K562 (cell line): ENCODE measurements at regions not wholly inside any gene's neighbourhood (a gene's known extent, or its start where the extent isn't known, plus 50 kb on each side); places are given as distances from the start of the nearest gene placed in this dataset.

Source experiments
- ATAC-seq: fragments of 200-7000 bp; cut with Tn5 transposase; 3 replicates; pipeline ENCODE4 v1.9.1; 2020; ENCODE audit warnings: moderate library complexity
- BruUV-seq: library from RNA; stranded (reverse); fragments of 400-500 nt; replicated peaks from 2 replicates; lab custom pipeline; 2021; lab: Mats Ljungman, UMichigan
- CTCF ChIA-PET: fragments of 300-600 bp; formaldehyde crosslinking; extraction: SDS; loops from one replicate; lab custom pipeline; 2021; ENCODE audit warnings: low intra/inter-chr PET ratio; lab: Yijun Ruan, JAX
- POLR2A ChIA-PET: fragments of 300-600, 350-650 bp; sonication (Branson Sonifier 250); formaldehyde crosslinking; extraction: SDS; loops from one replicate; lab custom pipeline; 2021; ENCODE audit warnings: antibody characterized with exemption, inconsistent platforms; lab: Yijun Ruan, JAX
- DNase-seq, 4 experiments: peaks; one replicate each; pipeline versions ENCODE4 v3.0.0 to v3.0.0-alpha.2; 2011 to 2018; ENCODE audit warnings: low spot score in 3 of 4, mixed read lengths in 3 of 4; ENCODE audit errors: extremely low read depth in 1 of 4
- FAIRE-seq: peaks from 2 replicates; lab custom pipeline; 2011; peaks lifted over from hg19 to GRCh38; lab: Jason Lieb, UNC
- H2AFZ ChIP-seq: 2 replicates; pipeline ENCODE4 v1.6.0; 2011; ENCODE audit warnings: low read depth, low read length, control low read depth, inconsistent platforms
- H3K27ac ChIP-seq: fragments of 200-600 bp; 3 replicates; pipeline ENCODE4 v1.8.0; 2011; ENCODE audit warnings: low read depth, mild to moderate bottlenecking, control low read depth, inconsistent platforms, low read length, moderate library complexity, mixed read lengths; ENCODE audit errors: extremely low read depth
- H3K27me3 ChIP-seq, 2 experiments: fragments of 300-600 bp in 1 of 2; 2 replicates in 1 of 2; 3 replicates in 1 of 2; pipeline versions ENCODE4 v1.6.0 to v1.8.0; 2011; ENCODE audit warnings: inconsistent platforms in 2 of 2, low read length in 2 of 2, mild to moderate bottlenecking in 1 of 2, mixed read lengths in 1 of 2, moderate library complexity in 1 of 2; ENCODE audit not compliant: control insufficient read depth in 2 of 2, insufficient read depth in 2 of 2
- H3K36me3 ChIP-seq: fragments of 300-600 bp; 3 replicates; pipeline ENCODE4 v1.8.0; 2011; ENCODE audit warnings: mild to moderate bottlenecking, low read length, inconsistent platforms; ENCODE audit not compliant: control insufficient read depth, insufficient read depth
- H3K4me1 ChIP-seq, 2 experiments: fragments of 200-600 bp in 1 of 2; replicated peaks in 1 of 2; 2 replicates in 1 of 2; 3 replicates in 1 of 2; pipeline versions ENCODE4 v1.5.1 to v1.8.0; 2011; ENCODE audit warnings: inconsistent platforms in 2 of 2, low read length in 2 of 2, mild to moderate bottlenecking in 1 of 2, mixed read lengths in 1 of 2, moderate library complexity in 1 of 2; ENCODE audit not compliant: control insufficient read depth in 2 of 2, insufficient read depth in 2 of 2
- H3K4me2 ChIP-seq: 2 replicates; pipeline ENCODE4 v1.6.1; 2011; ENCODE audit warnings: low read length, control low read depth, inconsistent platforms, mixed read lengths; ENCODE audit not compliant: insufficient read depth
- H3K4me3 ChIP-seq: fragments of 200-600 bp; sonication (generic), shearing (Covaris generic); 2 replicates; pipeline ENCODE4 v1.5.1; 2016; ENCODE audit warnings: control low read depth, inconsistent platforms
- H3K79me2 ChIP-seq: fragments of 200-600 bp; 3 replicates; pipeline ENCODE4 v1.8.0; 2011; ENCODE audit warnings: low read length, inconsistent platforms; ENCODE audit not compliant: control insufficient read depth, insufficient read depth
- H3K9ac ChIP-seq, 2 experiments: 2 replicates each; pipeline versions ENCODE4 v1.6.0 to v1.6.1; 2011; ENCODE audit warnings: low read depth in 2 of 2, low read length in 2 of 2, control low read depth in 1 of 2, inconsistent platforms in 1 of 2, mild to moderate bottlenecking in 1 of 2, mixed read lengths in 1 of 2; ENCODE audit not compliant: insufficient read depth in 1 of 2
- H3K9me1 ChIP-seq: one replicate; pipeline ENCODE4 v1.6.0; 2011; ENCODE audit warnings: inconsistent platforms, mild to moderate bottlenecking, low read length, moderate library complexity; ENCODE audit not compliant: control insufficient read depth, insufficient read depth
- H3K9me3 ChIP-seq: replicated peaks from 2 replicates; pipeline ENCODE4 v1.5.1; 2011; ENCODE audit warnings: low read depth, low read length, inconsistent platforms; ENCODE audit not compliant: control insufficient read depth, insufficient read depth
- H4K20me1 ChIP-seq: replicated peaks from 2 replicates; pipeline ENCODE4 v1.6.1; 2011; ENCODE audit warnings: low read length, inconsistent platforms, mixed read lengths; ENCODE audit not compliant: control insufficient read depth, insufficient read depth
- IRF1 ChIP-seq: sonication (generic); formaldehyde crosslinking; IDR thresholded peaks from 2 replicates; pipeline ENCODE4 v1.8.0; 2022; ENCODE audit warnings: missing genetic modification reagents, mild to moderate bottlenecking, borderline replicate concordance
- MAFK ChIP-seq: IDR thresholded peaks from 2 replicates; pipeline ENCODE4 v1.6.1; 2011; ENCODE audit warnings: low read length, improper control_type of control experiment
- PCBP1 ChIP-seq: fragments of 200-400 bp; formaldehyde crosslinking; IDR thresholded peaks from 2 replicates; pipeline ENCODE4 v1.6.1; 2018; ENCODE audit warnings: mild to moderate bottlenecking, low read depth, low read length; ENCODE audit not compliant: poor library complexity, severe bottlenecking
- POLR2AphosphoS5 ChIP-seq: IDR thresholded peaks from 2 replicates; pipeline ENCODE4 v1.6.1; 2011; ENCODE audit warnings: mild to moderate bottlenecking, low read depth, low read length, moderate library complexity; ENCODE audit not compliant: control insufficient read depth, insufficient read depth
- PREB ChIP-seq: sonication (generic); formaldehyde crosslinking; IDR thresholded peaks from 2 replicates; pipeline ENCODE4 v1.8.1; 2023; ENCODE audit warnings: mild to moderate bottlenecking, missing genetic modification reagents
- ZKSCAN1 ChIP-seq: fragments of 150-350 bp; IDR thresholded peaks from 2 replicates; pipeline ENCODE4 v1.6.1; 2016; ENCODE audit warnings: low read depth, low read length
- ZNF518B ChIP-seq: fragments of 250-450 bp; sonication (Bioruptor Pico); IDR thresholded peaks from 2 replicates; pipeline ENCODE4 v1.5.0; 2021; ENCODE audit warnings: mild to moderate bottlenecking, moderate library complexity
- WGBS: fragments of 100-300 bp; shearing (Covaris generic); methylation state at CpG from one replicate; pipeline ENCODE4 v1.1.6; 2016; ENCODE audit warnings: low coverage, mixed read lengths; ENCODE audit not compliant: insufficient coverage; ENCODE audit errors: missing lambda C conversion rate; 5-methylcytosine and 5-hydroxymethylcytosine counted together
- in situ Hi-C: fragments of 300-500 bp; cut with MboI; formaldehyde crosslinking; loops from 4 replicates; pipeline ENCODE4 v1.15.0; 2018; ENCODE audit warnings: inconsistent platforms, mixed read lengths
- intact Hi-C: fragments of 100-400 bp; cut with micrococcal nuclease; formaldehyde crosslinking; loops from 2 replicates; pipeline ENCODE4 v1.14.2; 2022

- TF ChIP-seq ZNF518B (CRISPR knock-in tag) (no peak), MAFK (no peak)
- TF ChIP-seq, all 486 proteins: peak for 0
Measured at GRCh38 chr14:81819910-81820309, 286.3 kb upstream of the SEL1L start (continued).

GRCh38 chr14:81826081-81826480 is 292.4 kb upstream of the SEL1L start:
- CTCF ChIA-PET, result no interaction called here

More at GRCh38 chr14:81826081-81826480, 292.4 kb upstream of the SEL1L start:
- intact Hi-C loops, result no loop called here
- Histone ChIP-seq H3K27me3 (no peaks in the 10 kb centered on the region), H3K27ac (no peak overlapping the region), H3K9me3 (no peaks in the 10 kb centered on the region), H3K9me1 (no peaks in the 10 kb centered on the region), H4K20me1 (no peaks in the 10 kb centered on the region), H3K79me2 (no peaks in the 10 kb centered on the region)
- ATAC-seq, result no peak
- no peak for DNase-seq
- no CpG with 5 or more reads among the region's 1 CpG for WGBS
- no TSS peak for BruUV-seq
- TF ChIP-seq POLR2AphosphoS5 (no peak), PREB (CRISPR knock-in tag) (no peak), PCBP1 (no peak), ZKSCAN1 (no peak), IRF1 (no peak)
- TF ChIP-seq, all 486 proteins: peak for 0
- POLR2A ChIA-PET, result no interaction called here
- Histone ChIP-seq H3K4me1 (no peaks in the 10 kb centered on the region), H3K36me3 (no peaks in the 10 kb centered on the region), H3K4me2 (no peak overlapping the region), H3K9ac (no peak overlapping the region), H2AFZ (no peak overlapping the region), H3K4me3 (no peak overlapping the region)
- no peak for FAIRE-seq
- in situ Hi-C loops, result no loop called here
